NCI-H146 treated with DMSO at 0.1 percent for 48 hours (cell line): ENCODE measurements at regions not wholly inside any gene's neighbourhood (a gene's known extent, or its start where the extent isn't known, plus 50 kb on each side); places are given as distances from the start of the nearest gene placed in this dataset.

ENCODE experiments used
- DNase-seq: peaks from one replicate; lab custom pipeline; 2025; ENCODE audit not compliant: unreplicated experiment; lab: John Stamatoyannopoulos, UW

GRCh38 chr18:24530630-24531111 is 70.2 kb downstream of the HRH4 start:
- DNase-seq: no peak

- DNase-seq: no peak
These were observed 73.8 kb downstream of the HRH4 start for GRCh38 chr18:24534271-24534670.

- DNase-seq: no peak
These were observed 74.3 kb downstream of the HRH4 start for GRCh38 chr18:24534737-24535136.

- DNase-seq: no peak
These were observed 75.3 kb downstream of the HRH4 start for GRCh38 chr18:24535527-24536295.

GRCh38 chr18:24536326-24536725 is 75.9 kb downstream of the HRH4 start:
- DNase-seq: no peak

GRCh38 chr18:24536834-24537233 is 76.4 kb downstream of the HRH4 start:
- no peak for DNase-seq

GRCh38 chr18:24538414-24539264 is 78.2 kb downstream of the HRH4 start:
- peak; percentile 53 for DNase-seq

- DNase-seq: no peak
These were observed 79.6 kb downstream of the HRH4 start for GRCh38 chr18:24539866-24540617.

- no peak for DNase-seq
These were observed 80.5 kb downstream of the HRH4 start for GRCh38 chr18:24540896-24541295.

- no peak for DNase-seq
These were observed 82.8 kb downstream of the HRH4 start for GRCh38 chr18:24543086-24543794.

GRCh38 chr18:24543795-24544498 is 83.5 kb downstream of the HRH4 start:
- DNase-seq: peak; percentile 38

GRCh38 chr18:24544949-24545348 is 84.5 kb downstream of the HRH4 start:
- no peak for DNase-seq

- DNase-seq: no peak
These were observed 85.2 kb downstream of the HRH4 start for GRCh38 chr18:24545651-24546050.

- no peak for DNase-seq
These were observed 85.9 kb downstream of the HRH4 start for GRCh38 chr18:24546307-24546706.

GRCh38 chr18:24548583-24548982 is 88.1 kb downstream of the HRH4 start:
- DNase-seq: no peak

GRCh38 chr18:24552218-24552617 is 91.8 kb downstream of the HRH4 start:
- DNase-seq: no peak

GRCh38 chr18:24553571-24554285 is 93.3 kb downstream of the HRH4 start:
- DNase-seq: no peak

- no peak for DNase-seq
These were observed 98.0 kb downstream of the HRH4 start for GRCh38 chr18:24558403-24558802.

- DNase-seq: no peak
These were observed 99.1 kb downstream of the HRH4 start for GRCh38 chr18:24559526-24559925.
